ENCODE measurements at regions not wholly inside any gene's neighbourhood (a gene's known extent, or its start where the extent isn't known, plus 50 kb on each side); places are given as distances from the start of the nearest gene placed in this dataset.

DNA sequence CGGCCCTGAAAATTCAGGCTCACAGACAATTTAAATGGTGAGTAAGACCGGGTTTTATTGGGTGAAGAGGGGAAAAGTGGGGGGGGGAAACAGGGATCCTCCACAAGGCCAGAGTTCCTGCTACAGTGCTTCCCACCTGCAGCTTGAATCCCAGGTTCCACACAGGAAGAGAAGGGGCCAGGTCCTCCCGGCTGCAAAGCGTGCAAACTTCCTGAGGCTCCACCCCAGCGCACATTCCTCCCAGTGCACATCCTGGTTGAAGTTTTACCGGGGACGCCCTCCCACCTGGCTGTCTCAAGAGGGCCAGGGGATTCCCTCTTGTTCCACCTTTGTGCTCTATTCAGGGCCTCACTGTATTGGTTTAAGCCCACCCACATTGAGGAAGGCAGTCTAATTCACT, 347.7 kb upstream of the REG3G start:
- no peak for TF ChIP-seq EZH2 (IDR thresholded peaks at IDR 0.05; ENCODE audit: borderline replicate concordance, low read depth, low read length, severe bottlenecking)
- TF ChIP-seq, protein P1, sequence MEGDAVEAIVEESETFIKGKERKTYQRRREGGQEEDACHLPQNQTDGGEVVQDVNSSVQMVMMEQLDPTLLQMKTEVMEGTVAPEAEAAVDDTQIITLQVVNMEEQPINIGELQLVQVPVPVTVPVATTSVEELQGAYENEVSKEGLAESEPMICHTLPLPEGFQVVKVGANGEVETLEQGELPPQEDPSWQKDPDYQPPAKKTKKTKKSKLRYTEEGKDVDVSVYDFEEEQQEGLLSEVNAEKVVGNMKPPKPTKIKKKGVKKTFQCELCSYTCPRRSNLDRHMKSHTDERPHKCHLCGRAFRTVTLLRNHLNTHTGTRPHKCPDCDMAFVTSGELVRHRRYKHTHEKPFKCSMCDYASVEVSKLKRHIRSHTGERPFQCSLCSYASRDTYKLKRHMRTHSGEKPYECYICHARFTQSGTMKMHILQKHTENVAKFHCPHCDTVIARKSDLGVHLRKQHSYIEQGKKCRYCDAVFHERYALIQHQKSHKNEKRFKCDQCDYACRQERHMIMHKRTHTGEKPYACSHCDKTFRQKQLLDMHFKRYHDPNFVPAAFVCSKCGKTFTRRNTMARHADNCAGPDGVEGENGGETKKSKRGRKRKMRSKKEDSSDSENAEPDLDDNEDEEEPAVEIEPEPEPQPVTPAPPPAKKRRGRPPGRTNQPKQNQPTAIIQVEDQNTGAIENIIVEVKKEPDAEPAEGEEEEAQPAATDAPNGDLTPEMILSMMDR (IDR thresholded peaks at IDR 0.05; ENCODE audit: borderline replicate concordance, extremely low read depth, low read length, poor library complexity, severe bottlenecking): no peak

All from DND-41 (cell line).